HL-60/S4 treated with phorbol 12-myristate 13-acetate at 8.2 ng/mL for 4 days and 3 days (cell line): ENCODE measurements at regions not wholly inside any gene's neighbourhood (a gene's known extent, or its start where the extent isn't known, plus 50 kb on each side); places are given as distances from the start of the nearest gene placed in this dataset.

Experiments used
- in situ Hi-C: fragments of 300-500 bp; cut with MboI; formaldehyde crosslinking; loops from 2 replicates; pipeline ENCODE4 v1.15.0; 2022; ENCODE audit warnings: low sequenced_read_pairs

- in situ Hi-C loops = no loop called here
Measured at GRCh38 chr9:95822583-95823431, 52.7 kb upstream of the ERCC6L2 start.

- in situ Hi-C loops = no loop called here
Measured at GRCh38 chr9:95822015-95822414, 53.5 kb upstream of the ERCC6L2 start.

GRCh38 chr9:95820074-95820473 is 55.4 kb upstream of the ERCC6L2 start:
- in situ Hi-C loops = no loop called here

- in situ Hi-C loops = no loop called here
Measured at GRCh38 chr9:95819636-95820035, 55.9 kb upstream of the ERCC6L2 start.

- in situ Hi-C loops = no loop called here
Measured at GRCh38 chr9:95817205-95817604, 58.3 kb upstream of the ERCC6L2 start.

- in situ Hi-C loops = no loop called here
Measured at GRCh38 chr9:95816716-95817115, 58.8 kb upstream of the ERCC6L2 start.

GRCh38 chr9:95815961-95816360 is 59.5 kb upstream of the ERCC6L2 start:
- in situ Hi-C loops = no loop called here

GRCh38 chr9:95815133-95815532 is 60.4 kb upstream of the ERCC6L2 start:
- in situ Hi-C loops = no loop called here

GRCh38 chr9:95813923-95814322 is 61.6 kb upstream of the ERCC6L2 start:
- in situ Hi-C loops = no loop called here

GRCh38 chr9:95810814-95811213 is 64.7 kb upstream of the ERCC6L2 start:
- in situ Hi-C loops = no loop called here

- in situ Hi-C loops = no loop called here
Measured at GRCh38 chr9:95810133-95810532, 65.4 kb upstream of the ERCC6L2 start.

- in situ Hi-C loops = no loop called here
Measured at GRCh38 chr9:95809686-95810085, 65.8 kb upstream of the ERCC6L2 start.

GRCh38 chr9:95808011-95808410 is 67.5 kb upstream of the ERCC6L2 start:
- in situ Hi-C loops = no loop called here

GRCh38 chr9:95807326-95807947 is 68.1 kb upstream of the ERCC6L2 start:
- in situ Hi-C loops = no loop called here

- in situ Hi-C loops = no loop called here
Measured at GRCh38 chr9:95803197-95803596, 72.3 kb upstream of the ERCC6L2 start.

- in situ Hi-C loops = no loop called here
Measured at GRCh38 chr9:95801797-95802196, 73.7 kb upstream of the ERCC6L2 start.

- in situ Hi-C loops = no loop called here
Measured at GRCh38 chr9:95796029-95796428, 79.5 kb upstream of the ERCC6L2 start.

- in situ Hi-C loops = no loop called here
Measured at GRCh38 chr9:95793924-95794828, 81.3 kb upstream of the ERCC6L2 start.

- in situ Hi-C loops = no loop called here
Measured at GRCh38 chr9:95791695-95792094, 83.8 kb upstream of the ERCC6L2 start.

- in situ Hi-C loops = no loop called here
Measured at GRCh38 chr9:95791286-95791685, 84.2 kb upstream of the ERCC6L2 start.

GRCh38 chr9:95788521-95788991 is 86.9 kb upstream of the ERCC6L2 start:
- in situ Hi-C loops = no loop called here
